Calu3 (cell line): ENCODE measurements at regions not wholly inside any gene's neighbourhood (a gene's known extent, or its start where the extent isn't known, plus 50 kb on each side); places are given as distances from the start of the nearest gene placed in this dataset.

Experiments used
- BruUV-seq: library from RNA; stranded (reverse); fragments of 400-500 nt; replicated peaks from 2 replicates; lab custom pipeline; 2021; lab: Mats Ljungman, UMichigan
- CTCF ChIA-PET: fragments of 300-600 bp; sonication (Branson Sonifier 250); formaldehyde crosslinking; loops from one replicate; lab custom pipeline; 2022; ENCODE audit warnings: antibody characterized with exemption; lab: Charles Lee
- DNase-seq: peaks from one replicate; pipeline ENCODE4 v3.0.0; 2022
- H3K27ac Mint-ChIP-seq: one replicate; pipeline ENCODE4 v1.8.0; 2022; ENCODE audit warnings: mixed read lengths; ENCODE audit not compliant: unreplicated experiment
- H3K27me3 Mint-ChIP-seq: one replicate; pipeline ENCODE4 v1.8.0; 2022; ENCODE audit warnings: mixed read lengths; ENCODE audit not compliant: unreplicated experiment
- H3K36me3 Mint-ChIP-seq: one replicate; pipeline ENCODE4 v1.8.0; 2022; ENCODE audit warnings: mild to moderate bottlenecking, moderate library complexity, mixed read lengths; ENCODE audit not compliant: insufficient read depth, unreplicated experiment
- H3K4me1 Mint-ChIP-seq: one replicate; pipeline ENCODE4 v1.8.0; 2022; ENCODE audit warnings: mild to moderate bottlenecking, low read depth, mixed read lengths; ENCODE audit not compliant: unreplicated experiment
- H3K4me3 Mint-ChIP-seq: one replicate; pipeline ENCODE4 v1.8.0; 2022; ENCODE audit warnings: mild to moderate bottlenecking, low read depth, moderate library complexity, mixed read lengths; ENCODE audit not compliant: unreplicated experiment
- H3K9me3 Mint-ChIP-seq: one replicate; pipeline ENCODE4 v1.8.0; 2022; ENCODE audit warnings: low read depth, mixed read lengths; ENCODE audit not compliant: unreplicated experiment
- intact Hi-C: fragments of 100-400 bp; cut with micrococcal nuclease; formaldehyde crosslinking; loops from one replicate; pipeline ENCODE4 v1.10.0; 2022; ENCODE audit not compliant: unreplicated experiment
- TF ChIP-seq, protein P1 (sequence below): fragments of 200-600 bp; IDR thresholded peaks from one replicate; pipeline ENCODE4 v1.8.0; 2022; ENCODE audit warnings: antibody characterized with exemption; ENCODE audit not compliant: unreplicated experiment

DNA sequence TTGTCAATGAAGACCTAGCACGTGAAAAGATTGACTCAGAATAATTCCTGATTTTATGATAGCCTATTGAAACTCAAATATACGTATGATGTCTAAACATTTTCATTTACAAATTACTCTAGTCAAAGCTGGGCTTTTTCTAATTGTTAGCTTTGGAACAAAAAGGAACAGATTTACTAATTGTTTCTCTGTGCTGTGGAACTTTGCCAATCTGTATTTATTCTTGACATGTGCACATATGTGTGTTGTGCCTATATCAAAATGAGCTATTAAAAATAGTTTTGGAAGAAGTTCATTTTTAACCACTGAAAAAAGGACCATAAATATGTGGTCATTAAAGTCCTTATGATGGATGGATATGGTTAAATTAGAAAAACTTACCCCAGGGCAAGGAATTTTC, 85.4 kb upstream of the PACRGL start:
- H3K27ac Mint-ChIP-seq: no peak overlapping the region

DNA sequence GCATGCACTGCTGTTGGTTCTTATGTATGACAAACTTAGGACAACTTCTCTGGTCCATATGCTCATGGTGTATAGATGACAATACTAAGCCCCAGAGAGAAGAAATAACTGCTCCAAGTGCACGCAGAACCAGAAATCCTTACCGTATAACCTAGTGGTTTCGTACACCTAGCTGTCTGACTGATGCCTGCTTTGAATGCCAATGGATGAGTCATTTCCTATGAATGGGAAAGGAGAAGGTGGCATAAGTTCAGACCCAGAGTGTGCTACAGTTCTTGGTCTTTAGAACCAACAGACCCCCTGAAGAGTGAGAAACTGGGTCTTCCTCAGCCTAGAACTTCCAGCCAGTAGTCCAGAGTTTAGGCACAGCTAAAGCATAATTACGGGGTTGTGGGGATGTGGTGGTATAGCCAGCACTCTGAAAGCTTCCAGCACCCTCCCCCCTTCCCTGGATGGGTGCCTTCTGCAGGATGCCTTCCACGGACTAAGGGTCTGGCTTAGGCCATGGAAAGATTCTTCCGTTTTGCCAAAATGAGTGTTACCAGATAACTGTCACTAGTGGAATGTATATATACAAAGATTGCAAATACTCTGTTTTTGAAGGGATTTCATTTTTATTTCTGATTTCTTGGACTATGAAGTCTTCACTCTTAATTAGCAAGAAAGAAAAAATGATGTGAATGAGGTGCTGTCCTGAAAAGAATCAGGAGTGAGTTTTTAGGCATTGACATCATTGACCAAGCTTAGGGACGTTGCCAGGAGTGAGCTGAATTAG, 84.6 kb upstream of the PACRGL start:
- H3K9me3 Mint-ChIP-seq: no peaks in the 10 kb centered on the region
- TF ChIP-seq, protein P1, sequence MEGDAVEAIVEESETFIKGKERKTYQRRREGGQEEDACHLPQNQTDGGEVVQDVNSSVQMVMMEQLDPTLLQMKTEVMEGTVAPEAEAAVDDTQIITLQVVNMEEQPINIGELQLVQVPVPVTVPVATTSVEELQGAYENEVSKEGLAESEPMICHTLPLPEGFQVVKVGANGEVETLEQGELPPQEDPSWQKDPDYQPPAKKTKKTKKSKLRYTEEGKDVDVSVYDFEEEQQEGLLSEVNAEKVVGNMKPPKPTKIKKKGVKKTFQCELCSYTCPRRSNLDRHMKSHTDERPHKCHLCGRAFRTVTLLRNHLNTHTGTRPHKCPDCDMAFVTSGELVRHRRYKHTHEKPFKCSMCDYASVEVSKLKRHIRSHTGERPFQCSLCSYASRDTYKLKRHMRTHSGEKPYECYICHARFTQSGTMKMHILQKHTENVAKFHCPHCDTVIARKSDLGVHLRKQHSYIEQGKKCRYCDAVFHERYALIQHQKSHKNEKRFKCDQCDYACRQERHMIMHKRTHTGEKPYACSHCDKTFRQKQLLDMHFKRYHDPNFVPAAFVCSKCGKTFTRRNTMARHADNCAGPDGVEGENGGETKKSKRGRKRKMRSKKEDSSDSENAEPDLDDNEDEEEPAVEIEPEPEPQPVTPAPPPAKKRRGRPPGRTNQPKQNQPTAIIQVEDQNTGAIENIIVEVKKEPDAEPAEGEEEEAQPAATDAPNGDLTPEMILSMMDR: no peak
- H3K36me3 Mint-ChIP-seq: no peaks in the 10 kb centered on the region
- DNase-seq: peak; percentile 6
- BruUV-seq: no TSS peak
- H3K4me1 Mint-ChIP-seq: peaks cover 21% of the 10 kb centered on the region
- no peak overlapping the region for H3K27ac Mint-ChIP-seq
- H3K27me3 Mint-ChIP-seq: no peaks in the 10 kb centered on the region
- CTCF ChIA-PET: no interaction called here
- intact Hi-C loops: no loop called here
- H3K4me3 Mint-ChIP-seq: no peak overlapping the region

More for the DNA sequence above, 85.4 kb upstream of the PACRGL start:
- no peak overlapping the region for H3K4me3 Mint-ChIP-seq
- intact Hi-C loops: no loop called here
- no peaks in the 10 kb centered on the region for H3K9me3 Mint-ChIP-seq
- H3K4me1 Mint-ChIP-seq: peaks cover 21% of the 10 kb centered on the region
- H3K27me3 Mint-ChIP-seq: no peaks in the 10 kb centered on the region
- DNase-seq: no peak
- no peaks in the 10 kb centered on the region for H3K36me3 Mint-ChIP-seq
- CTCF ChIA-PET: interaction anchor here (0.7 kb wide), 1 partner anchor 62 kb away, joined by 7 read pairs; no protein-coding TSS in a partner anchor
- TF ChIP-seq, protein P1: no peak
- BruUV-seq: no TSS peak

DNA sequence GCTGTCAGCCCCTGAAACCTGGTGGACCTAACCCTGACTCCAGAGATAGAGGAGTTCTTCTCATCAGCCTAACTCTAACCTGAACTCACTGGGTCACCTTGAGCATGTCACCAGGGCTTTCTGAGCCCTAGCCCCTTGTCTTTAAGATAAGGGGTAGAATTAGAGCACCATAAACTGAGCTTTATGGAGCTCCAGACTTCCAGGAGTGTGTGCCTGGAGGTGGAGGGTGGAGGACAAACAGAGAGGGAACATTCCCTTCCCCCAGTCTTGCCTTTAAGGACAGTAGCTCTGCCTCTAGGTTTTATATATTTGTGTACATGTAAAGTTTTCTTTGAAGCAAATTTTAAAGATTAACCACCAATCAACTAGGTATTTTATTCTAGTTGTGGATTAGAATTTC, 83.9 kb upstream of the PACRGL start:
- TF ChIP-seq, protein P1: no peak
- Mint-ChIP-seq H3K36me3 (no peaks in the 10 kb centered on the region), H3K27me3 (no peaks in the 10 kb centered on the region), H3K9me3 (no peaks in the 10 kb centered on the region), H3K4me1 (peaks cover 21% of the 10 kb centered on the region), H3K4me3 (no peak overlapping the region), H3K27ac (no peak overlapping the region)
- BruUV-seq: no TSS peak
- intact Hi-C loops: no loop called here
- CTCF ChIA-PET: no interaction called here
- DNase-seq: no peak

DNA sequence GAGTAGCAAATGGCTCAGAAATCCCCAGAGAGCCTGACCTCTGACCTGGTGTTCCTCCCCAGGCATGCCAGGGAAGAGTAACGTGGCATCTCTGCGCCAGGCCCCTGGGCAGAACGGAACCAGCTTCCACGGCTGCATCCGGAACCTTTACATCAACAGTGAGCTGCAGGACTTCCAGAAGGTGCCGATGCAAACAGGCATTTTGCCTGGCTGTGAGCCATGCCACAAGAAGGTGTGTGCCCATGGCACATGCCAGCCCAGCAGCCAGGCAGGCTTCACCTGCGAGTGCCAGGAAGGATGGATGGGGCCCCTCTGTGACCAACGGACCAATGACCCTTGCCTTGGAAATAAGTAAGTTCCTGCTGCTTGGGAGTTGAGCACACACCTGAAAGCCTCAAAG, 83.4 kb upstream of the PACRGL start:
- DNase-seq: peak; percentile 10
- no peak overlapping the region for H3K4me3 Mint-ChIP-seq
- intact Hi-C loops: no loop called here
- H3K27me3 Mint-ChIP-seq: no peaks in the 10 kb centered on the region
- H3K36me3 Mint-ChIP-seq: no peaks in the 10 kb centered on the region
- CTCF ChIA-PET: no interaction called here
- BruUV-seq: no TSS peak
- TF ChIP-seq, protein P1: no peak
- H3K27ac Mint-ChIP-seq: no peak overlapping the region
- no peaks in the 10 kb centered on the region for H3K9me3 Mint-ChIP-seq
- peaks cover 21% of the 10 kb centered on the region for H3K4me1 Mint-ChIP-seq
